Muscle of back (tissue), 3 donors: ENCODE measurements at regions not wholly inside any gene's neighbourhood (a gene's known extent, or its start where the extent isn't known, plus 50 kb on each side); places are given as distances from the start of the nearest gene placed in this dataset.
A peak's percentile ranks its signal among the peaks of the same experiment; 100 is the strongest.
"Not testable (repeated sequence)": the region's sequence is repeated elsewhere in the genome, so short reads cannot be mapped to it uniquely, and the experiment has no call there.

Experiments used
- DNase-seq, 3 donors: peaks; one replicate each; pipeline versions ENCODE4 v3.0.0 to v3.0.0-alpha.2; 2013

- peak in 1 of 3 donors; percentile 18 for DNase-seq
These were observed 60.8 kb upstream of the NAMPT start for GRCh38 chr7:106345421-106346166.

GRCh38 chr7:106344861-106345260 lies 60.1 kb upstream of the NAMPT start:
- DNase-seq, result no peak

GRCh38 chr7:106344211-106344610 lies 59.4 kb upstream of the NAMPT start:
- no peak for DNase-seq

GRCh38 chr7:106342049-106342448 lies 57.3 kb upstream of the NAMPT start:
- DNase-seq, result not testable (repeated sequence)

- DNase-seq, result not testable (repeated sequence)
These were observed 55.4 kb upstream of the NAMPT start for GRCh38 chr7:106340247-106340596.

- DNase-seq, result no peak
These were observed 54.9 kb upstream of the NAMPT start for GRCh38 chr7:106339513-106340246.

GRCh38 chr7:106337754-106338153 lies 53.0 kb upstream of the NAMPT start:
- no peak for DNase-seq

GRCh38 chr7:106335814-106336213 lies 51.0 kb upstream of the NAMPT start:
- DNase-seq, result no peak
